ENCODE measurements at regions not wholly inside any gene's neighbourhood (a gene's known extent, or its start where the extent isn't known, plus 50 kb on each side); places are given as distances from the start of the nearest gene placed in this dataset.

DNA sequence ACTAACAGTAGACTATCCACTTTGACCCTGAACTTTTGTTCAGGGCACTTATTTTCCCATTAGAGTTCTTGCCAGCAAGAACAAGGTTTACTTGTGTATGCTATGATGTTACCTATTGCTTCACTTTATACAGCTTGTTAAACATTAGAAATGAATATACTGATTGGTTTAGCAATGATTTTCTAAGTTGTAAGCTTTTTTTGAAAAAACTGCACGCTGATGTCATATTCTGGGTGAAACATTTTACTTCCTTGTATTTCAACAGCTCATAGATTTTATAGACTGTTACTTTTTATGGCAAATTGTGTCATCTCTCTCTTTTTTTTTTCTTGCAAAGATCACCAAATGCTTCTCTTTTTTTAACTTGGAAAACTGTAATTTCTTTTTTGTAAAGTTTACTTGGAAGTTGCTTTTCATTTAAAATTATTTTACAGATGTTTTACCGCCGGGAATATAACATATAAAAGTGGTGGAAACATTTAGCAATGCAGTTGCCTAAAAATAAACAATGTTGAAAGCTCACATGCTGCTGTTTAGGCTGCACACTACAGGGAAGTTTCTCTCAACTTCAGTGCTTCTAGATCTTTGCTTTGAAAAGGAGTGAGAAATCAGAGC, 215.3 kb upstream of the NFIA start:
- Histone ChIP-seq H3K9me3 (ENCODE audit: control insufficient read depth, low read length) (no peaks in the 10 kb centered on the region), H3K27me3 (ENCODE audit: control insufficient read depth, insufficient read depth, low read length, poor library complexity, severe bottlenecking) (no peaks in the 10 kb centered on the region), H3K4me1 (ENCODE audit: control insufficient read depth, insufficient read depth, low read length) (no peaks in the 10 kb centered on the region), H3K27ac (ENCODE audit: low read depth, low read length) (no peak overlapping the region), H3K9ac (ENCODE audit: extremely low read depth, low read length, poor library complexity, severe bottlenecking) (no peak overlapping the region), H3K4me3 (ENCODE audit: low read length) (no peak overlapping the region), H3K36me3 (ENCODE audit: control insufficient read depth, insufficient read depth, low read length) (no peaks in the 10 kb centered on the region)
- WGBS, 2 experiments (ENCODE audit: insufficient coverage in 1 of 2, insufficient read length in 1 of 2), result 88 to 96% methylated on average over 3 of the region's 3 CpGs
- peaks cover 23% of the 10 kb centered on the region for H3K4me1 Mint-ChIP-seq
- no peaks in the 10 kb centered on the region for H3K9me3 Mint-ChIP-seq
- DNase-seq, result no peak
- no peaks in the 10 kb centered on the region for H3K36me3 Mint-ChIP-seq (ENCODE audit: low read depth)
- H3K27ac Mint-ChIP-seq, result no peak overlapping the region
- TF ChIP-seq, protein P1, sequence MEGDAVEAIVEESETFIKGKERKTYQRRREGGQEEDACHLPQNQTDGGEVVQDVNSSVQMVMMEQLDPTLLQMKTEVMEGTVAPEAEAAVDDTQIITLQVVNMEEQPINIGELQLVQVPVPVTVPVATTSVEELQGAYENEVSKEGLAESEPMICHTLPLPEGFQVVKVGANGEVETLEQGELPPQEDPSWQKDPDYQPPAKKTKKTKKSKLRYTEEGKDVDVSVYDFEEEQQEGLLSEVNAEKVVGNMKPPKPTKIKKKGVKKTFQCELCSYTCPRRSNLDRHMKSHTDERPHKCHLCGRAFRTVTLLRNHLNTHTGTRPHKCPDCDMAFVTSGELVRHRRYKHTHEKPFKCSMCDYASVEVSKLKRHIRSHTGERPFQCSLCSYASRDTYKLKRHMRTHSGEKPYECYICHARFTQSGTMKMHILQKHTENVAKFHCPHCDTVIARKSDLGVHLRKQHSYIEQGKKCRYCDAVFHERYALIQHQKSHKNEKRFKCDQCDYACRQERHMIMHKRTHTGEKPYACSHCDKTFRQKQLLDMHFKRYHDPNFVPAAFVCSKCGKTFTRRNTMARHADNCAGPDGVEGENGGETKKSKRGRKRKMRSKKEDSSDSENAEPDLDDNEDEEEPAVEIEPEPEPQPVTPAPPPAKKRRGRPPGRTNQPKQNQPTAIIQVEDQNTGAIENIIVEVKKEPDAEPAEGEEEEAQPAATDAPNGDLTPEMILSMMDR (conservative IDR thresholded peaks at IDR 0.05), result no peak
- no peaks in the 10 kb centered on the region for H3K27me3 Mint-ChIP-seq (ENCODE audit: insufficient read depth)
- H3K4me3 Mint-ChIP-seq, result no peak overlapping the region

GRCh38 chr1:60866226-60866900, 216.0 kb upstream of the NFIA start:
- no peaks in the 10 kb centered on the region for H3K9me3 Mint-ChIP-seq
- no peak overlapping the region for H3K27ac Mint-ChIP-seq
- WGBS, 2 experiments (ENCODE audit: insufficient coverage in 1 of 2, insufficient read length in 1 of 2), result 78 to 89% methylated on average over 7 to 13 of the region's 13 CpGs
- H3K4me1 Mint-ChIP-seq, result peaks cover 24% of the 10 kb centered on the region
- no peaks in the 10 kb centered on the region for H3K27me3 ChIP-seq (ENCODE audit: control insufficient read depth, insufficient read depth, low read length, poor library complexity, severe bottlenecking)
- H3K9me3 ChIP-seq (ENCODE audit: control insufficient read depth, low read length), result no peaks in the 10 kb centered on the region
- no peak for DNase-seq
- H3K36me3 Mint-ChIP-seq (ENCODE audit: low read depth), result no peaks in the 10 kb centered on the region
- no peak overlapping the region for H3K4me3 Mint-ChIP-seq
- TF ChIP-seq, protein P1 (conservative IDR thresholded peaks at IDR 0.05), result no peak
- no peak overlapping the region for H3K4me3 ChIP-seq (ENCODE audit: low read length)
- no peak overlapping the region for H3K9ac ChIP-seq (ENCODE audit: extremely low read depth, low read length, poor library complexity, severe bottlenecking)
- H3K27ac ChIP-seq (ENCODE audit: low read depth, low read length), result no peak overlapping the region
- no peaks in the 10 kb centered on the region for H3K27me3 Mint-ChIP-seq (ENCODE audit: insufficient read depth)
- H3K36me3 ChIP-seq (ENCODE audit: control insufficient read depth, insufficient read depth, low read length), result no peaks in the 10 kb centered on the region
- H3K4me1 ChIP-seq (ENCODE audit: control insufficient read depth, insufficient read depth, low read length), result no peaks in the 10 kb centered on the region

DNA sequence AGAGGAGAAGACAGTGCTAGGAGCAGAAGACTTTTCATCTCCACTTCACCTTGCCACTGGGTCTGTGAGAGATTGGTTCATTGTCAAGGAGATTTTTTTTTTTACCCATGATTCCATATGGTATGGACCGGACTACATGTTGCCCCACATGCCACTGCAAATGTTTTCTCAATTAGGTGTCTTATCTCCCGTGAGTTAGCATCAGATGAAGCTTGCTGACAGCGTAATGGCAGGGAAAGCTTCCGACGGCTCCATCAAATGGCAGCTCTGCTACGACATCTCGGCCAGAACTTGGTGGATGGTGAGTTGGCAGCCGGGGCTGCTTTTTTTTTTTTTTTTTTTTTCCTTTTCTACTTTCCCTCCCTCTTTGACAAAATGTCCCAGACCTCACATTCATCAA, 217.2 kb upstream of the NFIA start:
- no peaks in the 10 kb centered on the region for H3K27me3 Mint-ChIP-seq (ENCODE audit: insufficient read depth)
- H3K36me3 ChIP-seq (ENCODE audit: control insufficient read depth, insufficient read depth, low read length), result no peaks in the 10 kb centered on the region
- no peak overlapping the region for H3K4me3 ChIP-seq (ENCODE audit: low read length)
- H3K4me1 Mint-ChIP-seq, result peaks cover 14% of the 10 kb centered on the region
- DNase-seq, result no peak
- H3K27me3 ChIP-seq (ENCODE audit: control insufficient read depth, insufficient read depth, low read length, poor library complexity, severe bottlenecking), result no peaks in the 10 kb centered on the region
- H3K9me3 ChIP-seq (ENCODE audit: control insufficient read depth, low read length), result no peaks in the 10 kb centered on the region
- no peak overlapping the region for H3K27ac Mint-ChIP-seq
- 82 to 94% methylated on average over 3 to 8 of the region's 8 CpGs for WGBS, 2 experiments (ENCODE audit: insufficient coverage in 1 of 2, insufficient read length in 1 of 2)
- TF ChIP-seq, protein P1 (conservative IDR thresholded peaks at IDR 0.05), result no peak
- H3K4me3 Mint-ChIP-seq, result no peak overlapping the region
- no peak overlapping the region for H3K9ac ChIP-seq (ENCODE audit: extremely low read depth, low read length, poor library complexity, severe bottlenecking)
- H3K9me3 Mint-ChIP-seq, result no peaks in the 10 kb centered on the region
- H3K4me1 ChIP-seq (ENCODE audit: control insufficient read depth, insufficient read depth, low read length), result no peaks in the 10 kb centered on the region
- no peak overlapping the region for H3K27ac ChIP-seq (ENCODE audit: low read depth, low read length)
- H3K36me3 Mint-ChIP-seq (ENCODE audit: low read depth), result no peaks in the 10 kb centered on the region
